ENCODE measurements at regions not wholly inside any gene's neighbourhood (a gene's known extent, or its start where the extent isn't known, plus 50 kb on each side); places are given as distances from the start of the nearest gene placed in this dataset.
A peak's percentile ranks its signal among the peaks of the same experiment; 100 is the strongest.

- no peaks in the 10 kb centered on the region for H3K4me1 ChIP-seq
- no peak for DNase-seq
- H3K4me3 ChIP-seq, result no peak overlapping the region
- TF ChIP-seq CTCF (IDR thresholded peaks at IDR 0.05) (no peak), POLR2A (IDR thresholded peaks at IDR 0.05) (no peak)
- no peaks in the 10 kb centered on the region for H3K36me3 ChIP-seq
- H3K27ac ChIP-seq, result no peak overlapping the region
- no peaks in the 10 kb centered on the region for H3K9me3 ChIP-seq
- no peaks in the 10 kb centered on the region for H3K27me3 ChIP-seq
Observed at GRCh38 chr9:106600955-106601560, 261.9 kb upstream of the ZNF462 start.

GRCh38 chr9:106602344-106602743, 260.6 kb upstream of the ZNF462 start:
- Histone ChIP-seq H3K4me3 (no peak overlapping the region), H3K4me1 (no peaks in the 10 kb centered on the region), H3K27ac (no peak overlapping the region), H3K36me3 (no peaks in the 10 kb centered on the region), H3K9me3 (no peaks in the 10 kb centered on the region), H3K27me3 (no peaks in the 10 kb centered on the region)
- DNase-seq, result no peak
- TF ChIP-seq CTCF (IDR thresholded peaks at IDR 0.05) (no peak), POLR2A (IDR thresholded peaks at IDR 0.05) (no peak)

- DNase-seq, result peak in 2 of 3 donors; percentile 56 to 58
- Histone ChIP-seq H3K4me3 (no peak overlapping the region), H3K27me3 (no peaks in the 10 kb centered on the region), H3K36me3 (no peaks in the 10 kb centered on the region), H3K27ac (no peak overlapping the region), H3K4me1 (no peaks in the 10 kb centered on the region), H3K9me3 (no peaks in the 10 kb centered on the region)
- TF ChIP-seq CTCF (IDR thresholded peaks at IDR 0.05) (no peak), POLR2A (IDR thresholded peaks at IDR 0.05) (no peak)
Observed at GRCh38 chr9:106613250-106613737, 249.7 kb upstream of the ZNF462 start.

GRCh38 chr9:106615118-106615889, 247.7 kb upstream of the ZNF462 start:
- no peaks in the 10 kb centered on the region for H3K36me3 ChIP-seq
- no peaks in the 10 kb centered on the region for H3K27me3 ChIP-seq
- DNase-seq, result no peak
- no peaks in the 10 kb centered on the region for H3K4me1 ChIP-seq
- H3K27ac ChIP-seq, result no peak overlapping the region
- H3K4me3 ChIP-seq, result no peak overlapping the region
- TF ChIP-seq CTCF (IDR thresholded peaks at IDR 0.05) (no peak), POLR2A (IDR thresholded peaks at IDR 0.05) (no peak)
- no peaks in the 10 kb centered on the region for H3K9me3 ChIP-seq

- TF ChIP-seq POLR2A (IDR thresholded peaks at IDR 0.05), result no peak
- no peak for TF ChIP-seq CTCF (IDR thresholded peaks at IDR 0.05)
- no peak for DNase-seq
- Histone ChIP-seq H3K4me1 (no peaks in the 10 kb centered on the region), H3K27ac (no peak overlapping the region), H3K9me3 (no peaks in the 10 kb centered on the region), H3K27me3 (no peaks in the 10 kb centered on the region), H3K36me3 (no peaks in the 10 kb centered on the region), H3K4me3 (no peak overlapping the region)
Observed at GRCh38 chr9:106616026-106616425, 246.9 kb upstream of the ZNF462 start.

Measured in Peyer's patch (tissue), 4 donors.